WTC11 (cell line): ENCODE measurements at regions not wholly inside any gene's neighbourhood (a gene's known extent, or its start where the extent isn't known, plus 50 kb on each side); places are given as distances from the start of the nearest gene placed in this dataset.

Experiments used
- ARID4B ChIP-seq: sonication (generic); formaldehyde crosslinking; IDR thresholded peaks from 2 replicates; pipeline ENCODE4 v1.8.0; 2023; ENCODE audit warnings: missing genetic modification reagents, mild to moderate bottlenecking, borderline replicate concordance
- CREB1 ChIP-seq: sonication (generic); formaldehyde crosslinking; IDR thresholded peaks from 2 replicates; pipeline ENCODE4 v1.8.0; 2023; ENCODE audit warnings: mild to moderate bottlenecking, missing genetic modification reagents
- CTCF ChIP-seq: fragments of 200-600 bp; IDR thresholded peaks from 2 replicates; pipeline ENCODE4 v1.8.0; 2022; ENCODE audit warnings: antibody characterized with exemption
- ESRRA ChIP-seq: sonication (generic); formaldehyde crosslinking; IDR thresholded peaks from 2 replicates; pipeline ENCODE4 v1.8.1; 2022; ENCODE audit warnings: mild to moderate bottlenecking, missing genetic modification reagents, borderline replicate concordance
- HMGA2 ChIP-seq: fragments of 250-450 bp; sonication (Bioruptor Pico); IDR thresholded peaks from 2 replicates; pipeline ENCODE4 v1.4.0; 2021; ENCODE audit warnings: mild to moderate bottlenecking, moderate library complexity
- IRF2 ChIP-seq: sonication (generic); formaldehyde crosslinking; IDR thresholded peaks from 2 replicates; pipeline ENCODE4 v1.8.0; 2022; ENCODE audit warnings: low read depth, missing genetic modification reagents, borderline replicate concordance
- KAT7 ChIP-seq: sonication (generic); formaldehyde crosslinking; IDR thresholded peaks from 2 replicates; pipeline ENCODE4 v1.8.1; 2023; ENCODE audit warnings: missing genetic modification reagents, mild to moderate bottlenecking, borderline replicate concordance
- MAX ChIP-seq: sonication (generic); formaldehyde crosslinking; IDR thresholded peaks from 2 replicates; pipeline ENCODE4 v1.8.0; 2022; ENCODE audit warnings: mild to moderate bottlenecking, missing genetic modification reagents
- MYBL2 ChIP-seq: sonication (generic); formaldehyde crosslinking; IDR thresholded peaks from 2 replicates; pipeline ENCODE4 v1.8.1; 2023; ENCODE audit warnings: mild to moderate bottlenecking, moderate library complexity, missing genetic modification reagents
- RELA ChIP-seq: sonication (generic); formaldehyde crosslinking; IDR thresholded peaks from 2 replicates; pipeline ENCODE4 v1.8.1; 2022; ENCODE audit warnings: missing genetic modification reagents, mild to moderate bottlenecking, borderline replicate concordance
- STAT6 ChIP-seq: sonication (generic); formaldehyde crosslinking; conservative IDR thresholded peaks from 2 replicates; pipeline ENCODE4 v1.8.1; 2023; ENCODE audit warnings: mild to moderate bottlenecking, low read depth, missing genetic modification reagents, moderate library complexity
- ZNF263 ChIP-seq: sonication (generic); formaldehyde crosslinking; IDR thresholded peaks from 2 replicates; pipeline ENCODE4 v1.8.1; 2022; ENCODE audit warnings: low read depth, mild to moderate bottlenecking, moderate library complexity, missing genetic modification reagents

GRCh38 chr22:27144321-27144720 is 486.9 kb downstream of the MIAT start:
- TF ChIP-seq CTCF = no peak
- no peak for TF ChIP-seq RELA (CRISPR knock-in tag)
- TF ChIP-seq IRF2 = no peak
- no peak for TF ChIP-seq MAX (CRISPR knock-in tag)
- TF ChIP-seq HMGA2 (CRISPR knock-in tag) = no peak
- TF ChIP-seq ZNF263 (CRISPR knock-in tag) = no peak
- no peak for TF ChIP-seq STAT6 (CRISPR knock-in tag)
- TF ChIP-seq ARID4B (CRISPR knock-in tag) = no peak
- TF ChIP-seq MYBL2 (CRISPR knock-in tag) = no peak
- TF ChIP-seq KAT7 (CRISPR knock-in tag) = no peak
- no peak for TF ChIP-seq CREB1 (CRISPR knock-in tag)
- no peak for TF ChIP-seq ESRRA (CRISPR knock-in tag)
